GM23338 (cell line): ENCODE measurements at regions not wholly inside any gene's neighbourhood (a gene's known extent, or its start where the extent isn't known, plus 50 kb on each side); places are given as distances from the start of the nearest gene placed in this dataset.

ENCODE experiments used
- ATAC-seq: fragments of 200-7000 bp; cut with Tn5 transposase; 3 replicates; pipeline ENCODE4 v1.9.1; 2020
- DNase-seq: peaks from one replicate; pipeline ENCODE4 v3.0.0-alpha.2; 2015; ENCODE audit warnings: low spot score
- H2AFZ ChIP-seq: fragments of 200-600 bp; sonication (generic); 2 replicates; pipeline ENCODE4 v1.8.0; 2016; ENCODE audit warnings: antibody characterized with exemption, mild to moderate bottlenecking, moderate library complexity
- H3F3A ChIP-seq: fragments of 200-600 bp; sonication (generic); replicated peaks from 2 replicates; pipeline ENCODE4 v1.8.0; 2017; ENCODE audit warnings: antibody characterized with exemption, mixed run types, low read depth
- H3K27ac ChIP-seq: fragments of 200-600 bp; sonication (generic); 2 replicates; pipeline ENCODE4 v1.6.1; 2016; ENCODE audit warnings: low read depth
- H3K27me3 ChIP-seq: fragments of 200-600 bp; sonication (generic); 2 replicates; pipeline ENCODE4 v1.8.0; 2016; ENCODE audit warnings: mild to moderate bottlenecking, mixed run types, moderate library complexity; ENCODE audit not compliant: insufficient read depth
- H3K36me3 ChIP-seq: fragments of 200-600 bp; sonication (generic); 2 replicates; pipeline ENCODE4 v1.8.0; 2016; ENCODE audit warnings: mild to moderate bottlenecking; ENCODE audit not compliant: insufficient read depth
- H3K4me1 ChIP-seq: fragments of 200-600 bp; sonication (generic); 2 replicates; pipeline ENCODE4 v1.8.0; 2016; ENCODE audit warnings: mild to moderate bottlenecking, moderate library complexity; ENCODE audit not compliant: insufficient read depth
- H3K4me2 ChIP-seq: fragments of 200-600 bp; sonication (generic); 2 replicates; pipeline ENCODE4 v1.7.1; 2017; ENCODE audit warnings: mixed run types
- H3K4me3 ChIP-seq: fragments of 200-600 bp; sonication (generic); 2 replicates; pipeline ENCODE4 v1.6.1; 2016; ENCODE audit warnings: mixed run types
- H3K79me2 ChIP-seq: fragments of 200-600 bp; sonication (generic); replicated peaks from 2 replicates; pipeline ENCODE4 v1.8.0; 2017; ENCODE audit warnings: mild to moderate bottlenecking; ENCODE audit not compliant: insufficient read depth
- H3K9me2 ChIP-seq: fragments of 200-600 bp; sonication (generic); 2 replicates; pipeline ENCODE4 v1.8.0; 2017; ENCODE audit not compliant: insufficient read depth
- H4K20me1 ChIP-seq: fragments of 200-600 bp; sonication (generic); replicated peaks from 2 replicates; pipeline ENCODE4 v1.8.0; 2017; ENCODE audit warnings: mild to moderate bottlenecking; ENCODE audit not compliant: insufficient read depth
- H3K27ac Mint-ChIP-seq: 2 replicates; pipeline ENCODE4 v1.8.0; 2020; ENCODE audit warnings: inconsistent platforms, mild to moderate bottlenecking, moderate library complexity, mixed read lengths
- H3K27me3 Mint-ChIP-seq: 3 replicates; pipeline ENCODE4 v1.8.0; 2022; ENCODE audit warnings: low read depth, mild to moderate bottlenecking, moderate library complexity, mixed read lengths, inconsistent platforms; ENCODE audit not compliant: insufficient read depth, poor library complexity
- H3K36me3 Mint-ChIP-seq: 3 replicates; pipeline ENCODE4 v1.8.0; 2021; ENCODE audit warnings: low read depth, mild to moderate bottlenecking, inconsistent platforms, moderate library complexity, mixed read lengths
- H3K4me1 Mint-ChIP-seq: 3 replicates; pipeline ENCODE4 v1.8.0; 2020; ENCODE audit warnings: mild to moderate bottlenecking, inconsistent platforms, mixed read lengths
- H3K4me3 Mint-ChIP-seq: 3 replicates; pipeline ENCODE4 v1.8.0; 2021; ENCODE audit warnings: moderate library complexity, mild to moderate bottlenecking, inconsistent platforms, mixed read lengths
- H3K9me3 Mint-ChIP-seq: 3 replicates; pipeline ENCODE4 v1.8.0; 2020; ENCODE audit warnings: moderate library complexity, mild to moderate bottlenecking, inconsistent platforms, mixed read lengths
- CREB1 ChIP-seq: fragments of 250-450 bp; sonication (Bioruptor Pico); IDR thresholded peaks from 2 replicates; pipeline ENCODE4 v1.5.0; 2020; ENCODE audit warnings: low read depth, mild to moderate bottlenecking, moderate library complexity
- CTCF ChIP-seq, 2 experiments: fragments of 200-600 bp in 1 of 2; sonication (generic) in 1 of 2; conservative IDR thresholded peaks; 2 replicates each; pipeline versions ENCODE4 v1.5.1 to v1.6.1; 2016 to 2017; ENCODE audit warnings: antibody characterized with exemption in 2 of 2, low read depth in 2 of 2, mild to moderate bottlenecking in 2 of 2, moderate library complexity in 1 of 2
- EZH2 ChIP-seq: fragments of 200-600 bp; sonication (generic); IDR thresholded peaks from one replicate; pipeline ENCODE4 v1.8.0; 2017; ENCODE audit warnings: antibody characterized with exemption, mild to moderate bottlenecking, low read depth; ENCODE audit not compliant: unreplicated experiment
- EZH2phosphoT487 ChIP-seq: fragments of 200-600 bp; sonication (generic); IDR thresholded peaks from one replicate; pipeline ENCODE4 v1.8.1; 2018; ENCODE audit warnings: antibody characterized with exemption; ENCODE audit not compliant: unreplicated experiment
- JUNB ChIP-seq: IDR thresholded peaks from one replicate; pipeline ENCODE4 v1.6.1; 2016; ENCODE audit warnings: antibody characterized with exemption; ENCODE audit not compliant: unreplicated experiment
- NANOG ChIP-seq: IDR thresholded peaks from 2 replicates; pipeline ENCODE4 v1.6.1; 2016; ENCODE audit warnings: antibody characterized with exemption, borderline replicate concordance
- ZNF114 ChIP-seq: fragments of 250-450 bp; sonication (Bioruptor Pico); IDR thresholded peaks from 2 replicates; pipeline ENCODE4 v1.5.0; 2020; ENCODE audit warnings: mild to moderate bottlenecking, moderate library complexity
- ZNF462 ChIP-seq: fragments of 250-450 bp; sonication (Bioruptor Pico); IDR thresholded peaks from 2 replicates; pipeline ENCODE4 v1.5.0; 2020; ENCODE audit warnings: mild to moderate bottlenecking, moderate library complexity

- Histone ChIP-seq H3K4me2 (no peak overlapping the region), H4K20me1 (no peaks in the 10 kb centered on the region), H3K27ac (no peak overlapping the region), H2AFZ (no peak overlapping the region), H3K4me1 (no peaks in the 10 kb centered on the region), H3K79me2 (no peaks in the 10 kb centered on the region), H3K9me2 (peaks cover 11% of the 10 kb centered on the region; the same call in 1 of the 2 replicates), H3K27me3 (no peaks in the 10 kb centered on the region), H3K36me3 (no peaks in the 10 kb centered on the region), H3K4me3 (no peak overlapping the region), H3F3A (no peaks in the 10 kb centered on the region)
- Mint-ChIP-seq H3K4me3 (no peak overlapping the region), H3K36me3 (no peaks in the 10 kb centered on the region), H3K27ac (no peak overlapping the region), H3K9me3 (no peaks in the 10 kb centered on the region), H3K27me3 (peaks cover 2% of the 10 kb centered on the region), H3K4me1 (no peaks in the 10 kb centered on the region)
- ATAC-seq: no peak
- TF ChIP-seq NANOG (no peak), EZH2phosphoT487 (no peak), ZNF462 (no peak), CREB1 (CRISPR knock-in tag) (no peak), CTCF (conservative IDR thresholded peaks at IDR 0.05; ENCODE audit: low read depth in 2 of 2) (no peak), EZH2 (no peak), JUNB (no peak), ZNF114 (CRISPR knock-in tag) (no peak)
- DNase-seq: no peak
Observed at GRCh38 chr7:114787556-114787955, 134.3 kb upstream of the MDFIC start.
